Activated T-cell treated with anti-CD3 and anti-CD28 coated beads, Interleukin-2, amount 50 U/mL, for 4 hours (primary cell): ENCODE measurements at regions not wholly inside any gene's neighbourhood (a gene's known extent, or its start where the extent isn't known, plus 50 kb on each side); places are given as distances from the start of the nearest gene placed in this dataset.

Experiments
- ATAC-seq, 2 donors: fragments of 200-7000 bp; cut with Tn5 transposase; one replicate each; pipeline ENCODE4 v1.10.0; 2021
- DNase-seq: peaks from one replicate; pipeline ENCODE4 v3.0.0-alpha.2; 2020
- H3K27me3 Mint-ChIP-seq: one replicate; pipeline ENCODE4 v1.8.0; 2021; ENCODE audit warnings: low read depth, mixed read lengths
- H3K36me3 Mint-ChIP-seq: one replicate; pipeline ENCODE4 v1.8.0; 2022; ENCODE audit warnings: mixed read lengths; ENCODE audit not compliant: insufficient read depth
- H3K4me1 Mint-ChIP-seq: one replicate; pipeline ENCODE4 v1.8.0; 2021; ENCODE audit warnings: low read depth, mixed read lengths
- H3K4me3 Mint-ChIP-seq: one replicate; pipeline ENCODE4 v1.8.0; 2021; ENCODE audit warnings: mild to moderate bottlenecking, moderate library complexity, mixed read lengths
- H3K9me3 Mint-ChIP-seq: one replicate; pipeline ENCODE4 v1.8.0; 2021; ENCODE audit warnings: mixed read lengths

DNA sequence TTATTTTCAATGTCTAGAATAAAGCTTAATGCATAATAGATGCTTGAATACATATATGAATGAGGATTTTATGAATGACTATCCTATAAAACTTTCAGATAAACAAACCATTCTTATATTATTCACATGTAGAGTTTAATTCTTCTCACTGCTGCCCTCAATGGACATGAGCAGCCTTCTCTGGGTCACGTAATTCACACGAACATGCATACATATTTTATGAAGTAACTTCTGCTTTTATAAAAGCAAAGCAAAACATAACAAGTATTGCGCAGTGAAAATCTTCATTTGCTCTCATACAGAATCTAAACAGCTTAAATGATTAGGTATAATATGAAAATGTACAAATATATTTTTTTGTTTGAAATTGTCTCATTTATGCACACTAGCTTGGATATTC is 116.7 kb downstream of the TMA16 start:
- H3K36me3 Mint-ChIP-seq: no peaks in the 10 kb centered on the region
- ATAC-seq (no peak), DNase-seq (no peak)
- peaks cover 20% of the 10 kb centered on the region for H3K4me1 Mint-ChIP-seq
- H3K9me3 Mint-ChIP-seq: peaks cover 4% of the 10 kb centered on the region
- H3K4me3 Mint-ChIP-seq: no peak overlapping the region
- H3K27me3 Mint-ChIP-seq: peaks cover 7% of the 10 kb centered on the region

GRCh38 chr4:163611784-163612445 is 117.4 kb downstream of the TMA16 start:
- H3K4me3 Mint-ChIP-seq: peak overlapping the region; percentile 55
- peaks cover 4% of the 10 kb centered on the region for H3K9me3 Mint-ChIP-seq
- H3K36me3 Mint-ChIP-seq: no peaks in the 10 kb centered on the region
- DNase-seq (no peak), ATAC-seq (no peak)
- H3K4me1 Mint-ChIP-seq: peaks cover 19% of the 10 kb centered on the region
- peaks cover 7% of the 10 kb centered on the region for H3K27me3 Mint-ChIP-seq

GRCh38 chr4:163612762-163613161 is 118.3 kb downstream of the TMA16 start:
- no peak for DNase-seq
- Mint-ChIP-seq H3K4me3 (peak overlapping the region; percentile 7), H3K27me3 (peaks cover 4% of the 10 kb centered on the region), H3K4me1 (peaks cover 14% of the 10 kb centered on the region), H3K36me3 (no peaks in the 10 kb centered on the region), H3K9me3 (peaks cover 4% of the 10 kb centered on the region)
- ATAC-seq: no peak

DNA sequence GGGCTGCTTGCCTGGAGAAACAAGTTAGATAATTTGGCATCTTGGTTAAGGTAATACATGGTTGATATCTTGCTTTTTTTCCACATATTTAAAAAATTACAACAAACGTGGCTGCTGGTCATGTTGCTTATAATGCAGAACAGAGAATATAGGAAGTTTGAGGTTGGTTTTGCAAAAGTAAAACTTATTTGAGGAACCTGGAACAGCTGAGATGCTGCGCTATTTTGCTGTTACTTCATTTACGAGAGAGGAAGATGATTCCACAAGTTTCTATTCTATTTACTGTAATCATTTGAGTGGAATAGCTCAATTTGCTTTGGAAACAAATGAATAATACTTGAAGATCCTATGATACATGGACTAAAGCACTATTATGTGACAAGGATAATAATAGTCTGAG is 118.9 kb downstream of the TMA16 start:
- Mint-ChIP-seq H3K27me3 (peaks cover 4% of the 10 kb centered on the region), H3K9me3 (peaks cover 4% of the 10 kb centered on the region), H3K4me1 (peaks cover 11% of the 10 kb centered on the region), H3K4me3 (no peak overlapping the region), H3K36me3 (no peaks in the 10 kb centered on the region)
- DNase-seq (no peak), ATAC-seq (no peak)

DNA sequence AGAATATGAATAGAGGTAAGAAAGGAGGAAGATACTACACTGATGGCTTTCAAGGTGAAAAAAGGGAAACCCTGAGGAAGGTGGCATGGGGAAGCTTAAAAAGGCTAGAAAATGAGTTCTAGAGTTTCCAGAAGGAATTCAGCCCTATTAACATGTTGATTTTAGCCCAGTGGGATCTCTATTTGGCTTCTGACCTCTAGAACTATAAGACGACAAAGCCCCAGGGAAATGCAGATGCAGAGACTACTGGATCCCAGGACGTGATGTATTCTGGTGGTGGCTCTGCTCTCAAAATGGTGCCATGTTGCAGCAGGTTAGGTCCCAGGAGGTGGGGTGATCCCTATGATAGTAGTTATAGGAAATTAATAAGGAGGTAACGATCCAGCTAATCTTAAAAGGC is 120.4 kb downstream of the TMA16 start:
- peaks cover 4% of the 10 kb centered on the region for H3K9me3 Mint-ChIP-seq
- no peak for DNase-seq
- H3K4me3 Mint-ChIP-seq: no peak overlapping the region
- peaks cover 1% of the 10 kb centered on the region for H3K4me1 Mint-ChIP-seq
- H3K27me3 Mint-ChIP-seq: peaks cover 4% of the 10 kb centered on the region
- H3K36me3 Mint-ChIP-seq: no peaks in the 10 kb centered on the region
- no peak for ATAC-seq

DNA sequence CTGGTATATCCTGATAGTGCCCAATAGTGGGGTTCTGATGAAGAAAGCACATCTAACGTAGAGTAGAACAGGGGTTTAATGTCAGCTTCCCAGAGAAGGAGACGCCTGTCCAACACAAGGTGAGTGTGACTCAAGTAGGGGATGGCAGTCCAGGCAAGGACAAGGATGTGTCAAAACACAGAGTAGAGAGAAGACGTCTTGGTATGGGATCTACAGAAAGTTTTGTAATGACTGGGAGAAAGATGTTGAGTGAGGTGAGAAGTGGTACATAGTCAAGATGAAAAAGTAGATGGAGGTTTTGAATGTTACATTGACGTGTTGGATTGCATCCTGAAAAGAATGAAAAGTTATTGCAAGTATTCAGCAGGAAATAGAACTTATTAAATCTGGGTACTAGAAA is 124.4 kb downstream of the TMA16 start:
- DNase-seq (no peak), ATAC-seq (no peak)
- Mint-ChIP-seq H3K9me3 (peaks cover 4% of the 10 kb centered on the region), H3K27me3 (peaks cover 4% of the 10 kb centered on the region), H3K36me3 (no peaks in the 10 kb centered on the region), H3K4me3 (no peak overlapping the region), H3K4me1 (peaks cover 4% of the 10 kb centered on the region)

- no peak for DNase-seq
- ATAC-seq: no peak
- Mint-ChIP-seq H3K4me1 (peaks cover 23% of the 10 kb centered on the region), H3K36me3 (no peaks in the 10 kb centered on the region), H3K9me3 (no peaks in the 10 kb centered on the region), H3K27me3 (no peaks in the 10 kb centered on the region), H3K4me3 (no peak overlapping the region)
These were observed 126.2 kb downstream of the TMA16 start for GRCh38 chr4:163620738-163621137.

DNA sequence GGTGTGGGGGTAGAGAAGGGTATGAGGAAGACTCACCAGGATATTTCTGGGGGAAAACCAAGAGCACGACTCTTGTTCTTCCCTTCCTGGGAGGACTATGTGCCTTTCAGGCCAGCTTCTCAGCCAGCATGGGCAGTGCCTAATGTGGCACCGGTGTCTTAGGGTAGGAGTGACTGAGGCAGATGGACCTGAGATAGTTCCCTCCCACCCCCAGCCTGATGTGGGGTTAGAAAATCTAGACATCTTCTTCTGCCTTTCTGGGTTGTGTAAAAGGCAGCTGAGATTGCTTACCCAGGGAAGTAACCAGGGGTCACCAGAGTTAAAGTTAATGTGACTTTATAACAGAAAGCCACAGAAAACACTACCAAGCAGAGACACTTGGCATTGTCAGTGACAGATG is 127.3 kb downstream of the TMA16 start:
- no peaks in the 10 kb centered on the region for H3K9me3 Mint-ChIP-seq
- peaks cover 25% of the 10 kb centered on the region for H3K4me1 Mint-ChIP-seq
- no peaks in the 10 kb centered on the region for H3K27me3 Mint-ChIP-seq
- H3K4me3 Mint-ChIP-seq: no peak overlapping the region
- no peaks in the 10 kb centered on the region for H3K36me3 Mint-ChIP-seq
- DNase-seq (no peak), ATAC-seq (no peak)

GRCh38 chr4:163622379-163623035 is 128.0 kb downstream of the TMA16 start:
- H3K9me3 Mint-ChIP-seq: no peaks in the 10 kb centered on the region
- no peaks in the 10 kb centered on the region for H3K27me3 Mint-ChIP-seq
- peaks cover 25% of the 10 kb centered on the region for H3K4me1 Mint-ChIP-seq
- no peaks in the 10 kb centered on the region for H3K36me3 Mint-ChIP-seq
- DNase-seq: no peak
- no peak overlapping the region for H3K4me3 Mint-ChIP-seq
- ATAC-seq: no peak

- Mint-ChIP-seq H3K4me1 (peaks cover 25% of the 10 kb centered on the region), H3K9me3 (no peaks in the 10 kb centered on the region)
These were observed 129.3 kb downstream of the TMA16 start for GRCh38 chr4:163623787-163624186.

GRCh38 chr4:163624727-163625126 is 130.2 kb downstream of the TMA16 start:
- Mint-ChIP-seq H3K4me1 (peaks cover 25% of the 10 kb centered on the region), H3K27me3 (no peaks in the 10 kb centered on the region), H3K4me3 (peak overlapping the region; percentile 33), H3K9me3 (no peaks in the 10 kb centered on the region), H3K36me3 (no peaks in the 10 kb centered on the region)
- ATAC-seq: no peak
- DNase-seq: no peak

More at GRCh38 chr4:163623787-163624186, 129.3 kb downstream of the TMA16 start:
- DNase-seq: no peak
- no peak for ATAC-seq
- no peak overlapping the region for H3K4me3 Mint-ChIP-seq
- H3K27me3 Mint-ChIP-seq: no peaks in the 10 kb centered on the region
- H3K36me3 Mint-ChIP-seq: no peaks in the 10 kb centered on the region

DNA sequence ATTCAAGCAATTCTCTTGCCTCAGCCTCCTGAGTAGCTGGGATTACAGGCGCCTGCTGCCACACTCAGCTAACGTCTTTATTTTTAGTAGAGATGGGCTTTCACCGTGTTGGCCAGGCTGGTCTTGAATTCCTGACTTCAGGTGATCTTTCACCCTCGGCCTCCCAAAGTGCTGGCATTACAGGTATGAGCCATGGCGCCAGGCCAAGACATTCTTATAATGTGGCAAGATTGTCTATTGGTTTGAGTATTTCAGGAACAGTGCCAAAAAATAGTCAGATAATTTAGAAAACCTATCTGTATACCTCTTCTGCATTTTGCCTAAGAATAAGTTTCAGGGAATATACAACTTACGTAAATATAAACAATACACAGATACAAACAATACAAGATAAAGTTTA is 136.8 kb downstream of the TMA16 start:
- DNase-seq (no peak), ATAC-seq (no peak)
- no peaks in the 10 kb centered on the region for H3K4me1 Mint-ChIP-seq
- no peaks in the 10 kb centered on the region for H3K27me3 Mint-ChIP-seq
- H3K4me3 Mint-ChIP-seq: no peak overlapping the region
- H3K9me3 Mint-ChIP-seq: peaks cover 3% of the 10 kb centered on the region
- no peaks in the 10 kb centered on the region for H3K36me3 Mint-ChIP-seq

DNA sequence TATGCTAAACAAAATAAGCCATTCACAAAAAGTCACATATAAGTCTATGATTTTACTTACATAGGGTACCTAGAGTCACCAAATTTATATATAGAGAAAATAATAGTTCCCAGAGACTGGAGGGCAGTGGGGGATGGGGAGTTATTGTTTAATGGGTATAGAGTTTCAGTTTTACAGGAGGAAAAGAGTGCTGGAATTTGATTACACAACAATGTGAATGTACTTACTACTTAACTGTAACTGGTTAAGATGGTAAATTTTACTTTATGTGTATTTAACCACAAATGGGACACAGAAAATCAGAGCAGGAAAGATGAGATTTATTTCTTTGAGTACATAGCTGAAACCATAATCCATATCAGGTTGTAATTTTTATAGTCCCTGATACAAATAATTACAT is 144.4 kb downstream of the TMA16 start:
- no peaks in the 10 kb centered on the region for H3K9me3 Mint-ChIP-seq

GRCh38 chr4:163649557-163650091 is 155.1 kb downstream of the TMA16 start:
- H3K9me3 Mint-ChIP-seq: peaks cover 23% of the 10 kb centered on the region
- ATAC-seq (no peak), DNase-seq (no peak)
- H3K4me1 Mint-ChIP-seq: no peaks in the 10 kb centered on the region
- no peak overlapping the region for H3K4me3 Mint-ChIP-seq
- H3K36me3 Mint-ChIP-seq: peaks cover 2% of the 10 kb centered on the region
- no peaks in the 10 kb centered on the region for H3K27me3 Mint-ChIP-seq

More for the DNA sequence above, 144.4 kb downstream of the TMA16 start:
- no peak for DNase-seq
- Mint-ChIP-seq H3K36me3 (no peaks in the 10 kb centered on the region), H3K4me1 (no peaks in the 10 kb centered on the region), H3K27me3 (no peaks in the 10 kb centered on the region), H3K4me3 (no peak overlapping the region)
- no peak for ATAC-seq

DNA sequence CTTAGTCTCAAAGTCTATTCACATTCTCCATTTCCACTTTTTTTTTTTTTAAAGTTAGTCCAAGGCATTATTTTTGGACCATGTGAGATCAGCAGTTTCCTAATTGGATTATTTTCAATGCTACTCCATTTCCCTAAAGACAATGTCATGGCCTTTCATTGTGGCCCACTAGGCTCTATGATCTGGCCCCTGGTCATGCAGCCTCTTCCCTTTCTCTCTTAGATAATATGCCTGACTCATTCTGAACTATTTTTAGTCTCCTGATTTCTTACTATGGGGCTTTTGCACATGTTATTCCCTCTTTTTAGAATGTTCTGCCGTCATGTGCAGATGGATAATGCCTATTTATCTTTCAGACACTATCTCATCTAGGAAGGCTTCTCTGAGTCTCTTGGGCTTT is 157.3 kb downstream of the TMA16 start:
- DNase-seq (no peak), ATAC-seq (no peak)
- Mint-ChIP-seq H3K4me3 (no peak overlapping the region), H3K4me1 (no peaks in the 10 kb centered on the region), H3K27me3 (no peaks in the 10 kb centered on the region), H3K36me3 (no peaks in the 10 kb centered on the region), H3K9me3 (peaks cover 13% of the 10 kb centered on the region)
